Thyroid gland (tissue), 4 donors: ENCODE measurements at regions not wholly inside any gene's neighbourhood (a gene's known extent, or its start where the extent isn't known, plus 50 kb on each side); places are given as distances from the start of the nearest gene placed in this dataset.

Experiments
- CTCF ChIP-seq, 6 experiments: fragments of 200-600 bp in 3 of 6; fragments of 450-650 bp in 3 of 6; sonication (generic) in 3 of 6; IDR thresholded peaks; one replicate each; pipeline ENCODE4 v1.5.1; 2016 to 2019; ENCODE audit warnings: antibody characterized with exemption in 6 of 6, mild to moderate bottlenecking in 2 of 6, inconsistent platforms in 1 of 6, moderate library complexity in 1 of 6
- POLR2A ChIP-seq, 2 donors: fragments of 450-650 bp; IDR thresholded peaks; one replicate each; pipeline ENCODE4 v1.6.1; 2017; ENCODE audit warnings: antibody characterized with exemption in 2 of 2, mild to moderate bottlenecking in 2 of 2, moderate library complexity in 1 of 2

- TF ChIP-seq POLR2A (IDR thresholded peaks at IDR 0.05) (no peak), CTCF (IDR thresholded peaks at IDR 0.05) (no peak)
Measured at GRCh38 chr6:115767931-115768330, 292.8 kb downstream of the FRK start.
